HepG2 (cell line): ENCODE measurements at regions not wholly inside any gene's neighbourhood (a gene's known extent, or its start where the extent isn't known, plus 50 kb on each side); places are given as distances from the start of the nearest gene placed in this dataset.

Source experiments
- FOXA3 ChIP-seq: IDR thresholded peaks from 2 replicates; pipeline ENCODE4 v1.6.1; 2016; ENCODE audit warnings: missing genetic modification reagents, missing compliant biosample characterization
- HOXA7 ChIP-seq: sonication (generic); formaldehyde crosslinking; IDR thresholded peaks from 2 replicates; pipeline ENCODE4 v1.8.1; 2022; ENCODE audit warnings: mild to moderate bottlenecking, missing genetic modification reagents, moderate library complexity
- MXI1 ChIP-seq: IDR thresholded peaks from 3 replicates; pipeline ENCODE4 v1.6.1; 2012; ENCODE audit warnings: low read depth, low read length, inconsistent platforms, borderline replicate concordance
- NCOR1 ChIP-seq: fragments of 200-600 bp; sonication (generic); IDR thresholded peaks from 2 replicates; pipeline ENCODE4 v1.7.0; 2017; ENCODE audit warnings: antibody characterized with exemption, low read length, borderline replicate concordance
- PHF8 ChIP-seq: sonication (generic); formaldehyde crosslinking; IDR thresholded peaks from 2 replicates; pipeline ENCODE4 v1.5.0; 2020; ENCODE audit warnings: missing genetic modification reagents
- RAD21 ChIP-seq: fragments of 450-650 bp; formaldehyde crosslinking; IDR thresholded peaks from 2 replicates; pipeline ENCODE4 v1.5.0; 2020; ENCODE audit warnings: mild to moderate bottlenecking
- YY1 ChIP-seq: IDR thresholded peaks from 2 replicates; pipeline ENCODE4 v1.6.1; 2011; ENCODE audit warnings: low read length, low read depth, moderate library complexity, mild to moderate bottlenecking; ENCODE audit not compliant: insufficient read depth, insufficient replicate concordance
- ZC3H4 ChIP-seq: sonication (generic); formaldehyde crosslinking; IDR thresholded peaks from 2 replicates; pipeline ENCODE4 v1.4.0; 2020; ENCODE audit warnings: missing genetic modification reagents, borderline replicate concordance
- ZNF121 ChIP-seq: sonication (generic); formaldehyde crosslinking; IDR thresholded peaks from 2 replicates; pipeline ENCODE4 v1.5.0; 2020; ENCODE audit warnings: mild to moderate bottlenecking, missing genetic modification reagents
- ZNF7 ChIP-seq: IDR thresholded peaks from 2 replicates; pipeline ENCODE4 v1.6.1; 2016; ENCODE audit warnings: missing biosample characterization, missing genetic modification reagents
- TF ChIP-seq, protein P1 (sequence below): sonication (generic); formaldehyde crosslinking; IDR thresholded peaks from 2 replicates; pipeline ENCODE4 v1.4.0; 2020; ENCODE audit warnings: mild to moderate bottlenecking, missing genetic modification reagents

DNA sequence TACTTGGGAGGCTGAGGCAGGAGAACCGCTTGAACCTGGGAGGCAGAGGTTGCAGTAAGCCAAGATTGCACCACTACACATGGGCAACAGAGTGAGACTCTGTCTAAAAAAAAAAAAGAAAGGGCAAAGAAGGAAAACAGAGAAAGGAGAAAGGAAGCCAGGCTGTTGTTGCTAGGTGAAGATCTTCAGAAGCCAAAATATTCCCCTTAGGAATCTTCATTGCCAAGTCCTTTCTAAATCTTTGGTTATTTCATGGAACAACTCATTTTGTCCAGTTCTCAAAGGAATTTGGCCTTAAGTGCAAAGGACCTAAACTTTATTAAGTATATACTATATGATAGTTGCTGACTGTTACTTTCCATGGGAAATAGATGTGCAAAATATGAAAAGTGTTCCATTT lies 59.2 kb upstream of the OSBPL11 start:
- TF ChIP-seq MXI1: no peak
- no peak for TF ChIP-seq ZC3H4 (CRISPR knock-in tag)
- no peak for TF ChIP-seq YY1
- no peak for TF ChIP-seq ZNF7 (CRISPR knock-in tag)
- no peak for TF ChIP-seq ZNF121 (CRISPR knock-in tag)
- TF ChIP-seq HOXA7: no peak
- TF ChIP-seq, protein P1, sequence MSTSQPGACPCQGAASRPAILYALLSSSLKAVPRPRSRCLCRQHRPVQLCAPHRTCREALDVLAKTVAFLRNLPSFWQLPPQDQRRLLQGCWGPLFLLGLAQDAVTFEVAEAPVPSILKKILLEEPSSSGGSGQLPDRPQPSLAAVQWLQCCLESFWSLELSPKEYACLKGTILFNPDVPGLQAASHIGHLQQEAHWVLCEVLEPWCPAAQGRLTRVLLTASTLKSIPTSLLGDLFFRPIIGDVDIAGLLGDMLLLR (CRISPR knock-in tag): no peak
- no peak for TF ChIP-seq PHF8 (CRISPR knock-in tag)
- TF ChIP-seq RAD21 (CRISPR knock-in tag): no peak
- no peak for TF ChIP-seq NCOR1
- TF ChIP-seq FOXA3: no peak
